H54 (cell line): ENCODE measurements at regions not wholly inside any gene's neighbourhood (a gene's known extent, or its start where the extent isn't known, plus 50 kb on each side); places are given as distances from the start of the nearest gene placed in this dataset.

ENCODE experiments used
- DNase-seq: peaks from one replicate; pipeline ENCODE4 v3.0.0; 2011; ENCODE audit warnings: low spot score, mixed read lengths; ENCODE audit not compliant: insufficient read length
- FAIRE-seq: peaks from 3 replicates; lab custom pipeline; 2011; peaks lifted over from hg19 to GRCh38; lab: Jason Lieb, UNC
- POLR2A ChIP-seq: IDR thresholded peaks from 2 replicates; pipeline ENCODE4 v1.6.1; 2011; ENCODE audit warnings: low read depth, mild to moderate bottlenecking, low read length

DNA sequence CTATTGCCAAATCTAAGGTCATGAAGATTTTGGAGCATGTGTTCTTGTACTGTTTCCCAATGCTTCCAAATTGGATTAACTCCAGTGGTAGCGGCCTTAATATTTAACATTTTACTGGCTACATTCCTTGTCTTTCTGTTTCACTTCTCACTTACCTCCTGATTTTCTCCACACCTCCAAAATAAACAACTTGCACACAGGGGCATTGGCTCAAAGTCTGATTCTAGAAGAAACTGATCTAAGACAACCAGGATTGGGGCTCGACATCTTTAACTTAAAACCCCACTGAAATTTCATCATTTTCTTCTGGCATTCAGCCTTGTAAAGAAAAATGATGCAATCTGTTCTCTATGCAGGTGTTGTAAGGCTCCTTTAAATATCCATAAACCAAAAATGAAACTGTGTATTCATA, 557.9 kb upstream of the ID4 start:
- DNase-seq (no peak), FAIRE-seq (no peak)
- no peak for TF ChIP-seq POLR2A

GRCh38 chr6:19287928-19288327, 549.2 kb upstream of the ID4 start:
- no peak for FAIRE-seq
- no peak for TF ChIP-seq POLR2A
- DNase-seq: no peak

DNA sequence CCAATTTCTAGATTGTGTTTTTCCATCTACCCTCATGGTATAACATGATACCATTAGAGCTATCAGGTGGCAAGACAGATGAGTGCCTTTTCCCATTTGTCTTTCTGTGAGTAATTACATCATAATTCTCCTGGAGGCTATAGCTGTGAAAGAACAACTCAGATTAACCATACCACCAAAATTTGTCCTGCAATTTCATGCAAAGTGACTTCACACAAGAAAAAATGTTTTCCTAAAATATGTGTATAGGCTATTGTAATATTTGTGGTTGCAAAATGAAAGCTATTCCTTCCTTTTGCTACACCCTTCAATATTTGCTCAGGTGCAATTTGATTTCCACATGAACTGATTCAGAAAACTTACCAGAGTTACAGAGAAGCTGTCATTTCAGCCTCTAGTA, 547.7 kb upstream of the ID4 start:
- TF ChIP-seq POLR2A: no peak
- DNase-seq (no peak), FAIRE-seq (no peak)

DNA sequence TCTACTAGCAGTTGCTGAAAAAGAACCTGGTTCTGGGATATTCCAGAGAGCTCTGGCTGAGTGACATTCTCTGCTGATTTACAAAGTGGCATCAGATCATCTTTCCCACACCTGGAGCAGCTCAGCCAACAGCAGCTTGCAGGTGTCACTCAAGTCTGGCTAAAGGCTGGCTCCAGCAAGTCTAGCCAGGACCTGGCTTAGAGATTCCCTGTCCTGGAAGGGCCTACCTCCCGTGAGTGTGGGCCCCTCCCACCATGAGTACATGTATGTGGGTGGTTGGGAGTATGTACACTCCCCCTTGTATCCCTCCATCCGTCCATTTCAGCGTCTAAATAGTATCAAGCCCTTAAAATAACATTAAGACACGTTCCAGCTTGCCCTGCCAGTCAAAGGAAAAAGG, 539.3 kb upstream of the ID4 start:
- FAIRE-seq (no peak), DNase-seq (no peak)
- no peak for TF ChIP-seq POLR2A

DNA sequence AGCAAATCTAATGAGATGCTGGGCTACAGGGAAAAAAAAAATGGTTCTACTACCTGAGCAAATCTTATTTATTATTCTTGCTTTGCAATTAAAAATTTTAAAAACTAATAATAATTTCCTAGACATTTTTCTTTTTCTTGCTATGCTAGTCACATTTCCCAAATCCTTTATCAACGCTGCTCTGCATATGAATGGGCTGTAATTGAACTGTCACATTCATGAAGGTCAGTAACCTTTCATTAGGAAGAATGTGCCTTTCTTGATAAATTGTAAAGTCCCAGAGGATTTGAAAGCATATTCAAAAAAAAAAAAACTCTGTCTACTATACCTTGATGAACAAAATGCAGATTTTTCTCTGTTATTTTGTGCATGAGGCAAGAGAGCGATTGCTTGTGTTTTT, 538.7 kb upstream of the ID4 start:
- FAIRE-seq (no peak), DNase-seq (no peak)
- TF ChIP-seq POLR2A: no peak

- TF ChIP-seq POLR2A: no peak
- DNase-seq: no peak
- no peak for FAIRE-seq
These were observed 538.0 kb upstream of the ID4 start for GRCh38 chr6:19299129-19299528.

DNA sequence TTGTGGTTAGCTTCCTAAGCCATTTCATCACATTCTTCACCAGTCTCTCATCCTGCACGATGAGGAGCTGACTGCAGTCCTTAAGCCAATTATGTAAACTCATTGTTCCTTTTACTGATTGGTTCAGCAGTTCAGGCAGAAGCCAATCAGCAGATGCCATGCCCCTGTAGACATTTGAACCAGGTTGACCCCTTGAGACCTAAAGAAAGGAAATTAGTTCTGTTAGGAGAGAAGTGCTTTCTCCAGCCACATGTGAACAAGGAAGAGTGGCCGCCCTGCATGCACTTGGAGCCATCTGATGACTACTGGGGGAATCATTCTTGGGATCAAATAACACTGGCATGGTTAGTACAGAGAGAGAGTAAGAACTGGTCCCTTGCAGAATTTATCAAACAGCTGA, 535.2 kb upstream of the ID4 start:
- DNase-seq: no peak

DNA sequence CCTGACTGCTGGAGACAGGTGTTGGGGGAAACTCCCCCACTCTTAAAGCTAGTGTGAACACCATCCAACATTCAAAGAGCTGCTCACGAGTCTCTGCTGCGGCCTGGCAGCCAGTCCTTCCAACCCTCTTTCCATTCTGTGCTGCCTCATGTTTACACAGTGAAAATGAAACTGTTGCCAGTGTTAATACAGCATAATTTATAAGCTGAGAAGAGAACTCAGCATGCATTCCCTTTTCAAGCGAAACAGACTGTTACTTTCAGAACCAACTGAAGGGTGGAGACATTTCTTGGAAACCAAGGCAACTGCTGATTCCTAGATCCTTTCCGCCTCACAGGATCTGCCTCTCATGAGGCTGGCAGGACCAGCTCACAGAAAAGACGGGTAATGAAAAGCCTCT, 533.8 kb upstream of the ID4 start:
- no peak for DNase-seq
- no peak for FAIRE-seq
- no peak for TF ChIP-seq POLR2A

More for the DNA sequence above, 535.2 kb upstream of the ID4 start:
- FAIRE-seq: no peak
- no peak for TF ChIP-seq POLR2A

- no peak for FAIRE-seq
- no peak for TF ChIP-seq POLR2A
- DNase-seq: no peak
These were observed 527.5 kb upstream of the ID4 start for GRCh38 chr6:19309661-19310060.

GRCh38 chr6:19311786-19312185, 525.4 kb upstream of the ID4 start:
- DNase-seq: no peak
- TF ChIP-seq POLR2A: no peak
- no peak for FAIRE-seq

DNA sequence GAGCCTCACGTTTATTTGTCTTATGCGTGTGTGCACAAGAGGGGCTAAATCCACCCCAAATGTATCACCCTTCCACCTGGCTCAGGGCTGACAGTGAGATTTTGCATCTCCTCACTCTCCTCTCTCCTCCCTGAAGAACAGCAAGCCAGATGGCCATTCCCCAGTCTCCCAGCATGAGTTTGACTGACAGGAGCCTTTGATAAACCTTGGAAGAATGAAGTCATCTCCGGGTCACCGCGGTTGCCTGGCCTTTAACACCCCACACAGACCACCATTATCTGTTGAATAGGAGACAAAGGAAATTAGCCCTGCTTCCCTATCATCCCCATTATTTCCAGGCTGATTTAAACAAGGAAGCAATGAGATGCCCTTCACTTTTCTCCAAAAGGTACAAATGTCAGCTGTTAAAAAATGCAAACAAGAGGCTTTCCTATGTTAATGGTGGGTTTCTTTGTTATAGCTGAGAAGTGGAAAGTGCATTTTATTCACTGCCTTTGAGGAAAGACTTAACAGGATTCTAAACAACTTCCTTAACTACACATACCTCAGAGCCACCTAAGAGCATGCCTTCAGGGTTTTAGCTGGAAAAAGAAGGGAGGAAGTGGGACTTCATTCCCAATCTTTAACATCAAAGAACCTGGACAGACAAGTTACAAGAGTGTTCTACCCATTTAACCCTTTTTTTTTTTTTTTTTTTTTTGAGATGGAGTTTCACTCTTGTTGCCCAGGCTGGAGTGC, 524.8 kb upstream of the ID4 start:
- DNase-seq (no peak), FAIRE-seq (no peak)

GRCh38 chr6:19317431-19317986, 519.7 kb upstream of the ID4 start:
- FAIRE-seq (no peak), DNase-seq (no peak)
- TF ChIP-seq POLR2A: no peak

More for the DNA sequence above, 524.8 kb upstream of the ID4 start:
- TF ChIP-seq POLR2A: no peak

DNA sequence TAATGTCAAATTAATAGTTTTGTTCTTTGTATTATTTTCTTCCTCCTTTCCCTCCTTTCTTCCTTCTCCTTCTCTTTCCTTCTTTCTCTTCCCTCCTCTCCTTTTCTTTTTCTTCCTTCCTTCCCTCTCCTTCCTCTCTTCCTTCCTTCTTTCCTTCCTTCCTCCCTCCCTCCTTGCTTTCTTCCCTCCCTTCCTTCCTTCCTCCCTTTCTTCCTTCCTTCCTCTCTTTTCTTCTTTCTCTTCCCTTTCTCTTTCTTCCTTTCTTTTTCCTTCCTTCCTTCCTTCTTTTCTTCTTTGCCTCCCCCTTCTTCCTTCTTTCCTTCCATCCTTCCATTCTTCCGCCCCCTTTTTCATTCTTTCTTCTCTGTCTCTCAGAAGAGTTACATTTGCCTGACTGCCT, 518.2 kb upstream of the ID4 start:
- TF ChIP-seq POLR2A: no peak
- FAIRE-seq: no peak
- no peak for DNase-seq

DNA sequence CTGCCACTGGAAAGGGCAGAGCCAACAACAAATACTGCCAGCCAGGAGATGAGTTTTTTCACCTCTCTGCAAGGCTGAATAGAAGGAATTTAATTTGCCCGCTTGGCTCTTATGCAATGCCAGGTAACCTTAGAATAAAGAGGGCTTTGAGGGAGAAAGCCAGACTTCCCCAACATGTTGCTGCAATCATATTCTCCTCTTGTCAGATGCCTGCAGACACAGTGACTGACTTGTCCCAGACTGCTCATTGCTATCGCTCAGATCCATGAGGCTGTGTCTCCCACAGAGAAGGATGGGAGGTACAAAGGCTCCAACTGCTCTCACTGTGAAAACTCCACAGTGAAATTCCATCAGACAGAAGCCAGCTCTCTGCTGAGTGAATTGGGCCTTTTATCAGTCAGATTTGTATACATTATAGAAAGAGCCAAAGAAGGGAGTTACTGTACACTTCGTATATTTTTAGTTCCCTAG, 517.0 kb upstream of the ID4 start:
- TF ChIP-seq POLR2A: no peak
- FAIRE-seq (no peak), DNase-seq (no peak)
